ENCODE measurements at regions not wholly inside any gene's neighbourhood (a gene's known extent, or its start where the extent isn't known, plus 50 kb on each side); places are given as distances from the start of the nearest gene placed in this dataset.

- no peak for FAIRE-seq
These were observed 460.0 kb downstream of the PDCD6IP start for GRCh38 chr3:34258271-34258998.

DNA sequence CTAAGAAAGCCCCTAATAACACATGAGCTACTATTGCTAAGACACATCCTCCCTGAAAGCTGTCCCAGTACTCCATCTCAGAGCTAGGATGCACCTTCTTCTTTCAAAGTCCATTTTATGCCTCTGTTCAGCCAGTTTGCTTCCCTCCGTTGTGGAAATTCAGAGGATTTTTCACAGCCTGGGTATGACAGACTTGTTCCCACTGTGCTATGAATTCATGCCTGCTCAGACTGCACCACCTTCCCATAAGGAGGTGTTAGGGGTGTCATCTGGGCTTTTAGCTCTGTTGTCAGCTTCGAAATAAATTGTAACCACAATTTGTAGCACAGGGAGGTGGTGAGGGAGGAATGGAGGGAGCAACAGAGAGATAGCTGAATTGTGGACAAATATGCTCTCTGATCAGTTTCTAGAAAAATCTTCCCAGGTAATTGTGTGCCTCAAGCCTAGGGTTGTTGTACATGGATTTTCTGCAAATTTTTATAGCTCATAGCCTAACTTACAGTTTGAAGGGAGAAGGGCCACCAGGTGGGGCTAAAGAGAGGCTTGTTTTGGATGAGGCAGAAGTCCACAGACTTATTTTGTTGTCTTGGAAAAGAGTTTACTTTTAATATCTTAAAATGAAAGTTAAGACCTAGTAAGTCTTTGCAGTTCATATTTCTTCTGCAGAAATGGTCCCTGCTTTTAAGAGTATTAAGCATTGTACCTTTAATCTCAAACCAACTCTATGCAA lies 462.0 kb downstream of the PDCD6IP start:
- peak; percentile 59 for FAIRE-seq

GRCh38 chr3:34261001-34261385 lies 462.6 kb downstream of the PDCD6IP start:
- no peak for FAIRE-seq

- FAIRE-seq = no peak
These were observed 464.7 kb downstream of the PDCD6IP start for GRCh38 chr3:34263101-34263621.

DNA sequence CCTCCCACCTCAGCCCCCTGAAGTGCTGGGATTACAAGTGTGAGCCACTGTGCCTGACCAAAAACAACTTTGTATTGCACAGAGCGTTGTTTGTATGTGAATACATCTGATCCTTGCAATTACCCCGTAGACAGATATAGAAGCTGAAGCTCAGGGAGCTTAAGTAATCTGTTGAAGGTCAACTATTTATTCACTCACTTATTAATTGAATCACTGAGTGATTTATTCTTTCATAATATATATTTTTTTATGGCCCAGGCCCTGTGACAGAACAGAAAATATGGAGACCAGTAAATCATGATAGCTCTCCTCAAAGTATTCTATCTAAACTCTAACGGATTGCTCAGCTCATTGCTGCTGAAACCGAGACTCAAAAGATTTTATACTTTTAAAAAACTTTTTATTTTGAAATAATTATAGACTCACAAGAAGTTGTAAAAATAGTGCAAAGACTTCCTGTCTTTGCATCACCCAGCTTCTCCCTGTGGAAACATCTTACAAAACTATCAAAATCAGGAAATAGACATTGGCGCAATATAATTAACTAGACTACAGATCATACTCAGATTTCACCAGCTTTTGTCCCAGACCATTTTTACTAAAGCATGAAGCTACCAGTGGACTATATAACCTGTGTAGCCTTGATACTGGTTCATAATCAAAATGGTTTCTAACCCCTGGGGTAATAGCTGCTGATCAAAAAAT lies 466.1 kb downstream of the PDCD6IP start:
- no peak for FAIRE-seq

DNA sequence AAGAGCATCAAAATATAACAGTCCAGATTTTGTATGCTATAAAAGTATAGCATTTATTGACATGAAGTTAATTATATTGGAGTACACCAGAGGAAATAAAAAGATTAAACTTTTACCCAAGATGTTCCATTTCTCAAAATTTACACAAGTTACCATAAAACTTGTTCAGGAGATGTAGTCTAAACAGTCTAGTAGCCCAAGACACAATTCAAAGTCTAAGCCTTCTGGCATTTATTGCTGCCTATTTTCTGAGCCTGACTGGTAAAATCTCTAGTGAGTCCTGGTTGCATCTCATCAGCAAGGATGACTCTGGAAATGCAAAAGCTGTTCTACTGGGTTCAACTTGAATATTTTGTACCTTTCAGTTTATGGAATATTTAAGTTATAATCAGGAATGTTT lies 468.7 kb downstream of the PDCD6IP start:
- no peak for FAIRE-seq

- FAIRE-seq = no peak
These were observed 469.7 kb downstream of the PDCD6IP start for GRCh38 chr3:34268032-34268709.

- no peak for FAIRE-seq
These were observed 477.4 kb downstream of the PDCD6IP start for GRCh38 chr3:34275811-34276210.

DNA sequence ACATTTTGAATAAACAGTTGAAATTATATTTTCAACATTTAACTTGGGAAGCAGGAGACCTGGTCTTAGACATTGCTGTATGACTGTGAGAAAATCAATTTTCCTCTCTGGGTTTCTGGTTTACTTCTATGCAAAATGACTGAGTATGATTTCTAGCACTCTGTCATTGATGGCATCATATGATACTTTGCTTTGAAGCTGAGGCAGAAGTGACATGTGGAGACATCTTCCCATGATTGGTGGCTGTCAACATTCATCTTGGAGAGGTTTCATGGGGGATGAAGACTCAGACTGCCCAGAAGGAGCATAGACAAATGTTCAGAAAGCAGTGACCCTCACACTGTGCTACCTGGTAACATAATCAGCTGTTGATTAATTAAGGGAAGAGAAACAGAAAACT lies 477.9 kb downstream of the PDCD6IP start:
- FAIRE-seq = no peak

GRCh38 chr3:34277110-34277509 lies 478.7 kb downstream of the PDCD6IP start:
- FAIRE-seq = no peak

DNA sequence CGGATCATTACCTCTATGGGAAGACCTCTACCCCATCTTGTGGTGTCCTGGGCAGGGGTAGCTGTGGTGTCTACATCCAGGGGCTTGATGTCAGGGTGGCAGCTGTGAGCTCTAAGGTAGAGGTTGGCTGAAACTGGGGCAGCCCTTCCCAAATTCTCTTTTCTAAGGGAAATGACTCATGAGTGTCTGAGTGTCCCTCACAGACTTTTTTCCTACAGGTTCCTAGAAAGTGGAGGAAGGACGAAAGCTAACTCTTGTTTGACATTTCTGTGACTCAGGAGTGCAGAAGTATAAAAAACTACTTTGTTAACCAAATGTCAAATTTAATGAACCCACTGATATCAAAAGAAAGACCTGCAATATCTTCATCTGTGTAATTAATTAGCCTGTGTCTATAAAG lies 481.5 kb downstream of the PDCD6IP start:
- FAIRE-seq = no peak

DNA sequence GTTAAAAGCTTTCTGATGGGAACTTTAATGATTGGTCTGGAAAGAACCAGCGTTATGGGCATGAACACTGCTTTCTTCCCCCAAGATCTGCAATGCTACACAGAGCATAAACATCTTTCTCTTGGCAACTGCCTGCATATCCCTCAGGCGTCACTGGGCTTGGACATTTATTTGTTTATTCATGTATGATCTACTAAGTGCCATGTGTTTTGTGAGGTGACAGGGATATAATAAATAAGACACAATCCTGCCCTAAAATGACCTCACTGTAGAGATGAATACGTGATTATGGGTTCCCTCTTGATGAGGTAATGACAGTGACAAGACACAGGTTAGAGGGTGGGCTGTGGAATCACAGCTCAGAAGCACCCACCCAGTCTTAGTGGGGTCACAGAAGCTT lies 485.3 kb downstream of the PDCD6IP start:
- FAIRE-seq = no peak

- FAIRE-seq = no peak
These were observed 486.8 kb downstream of the PDCD6IP start for GRCh38 chr3:34284959-34285826.

GRCh38 chr3:34285827-34286188 lies 487.4 kb downstream of the PDCD6IP start:
- FAIRE-seq = no peak

DNA sequence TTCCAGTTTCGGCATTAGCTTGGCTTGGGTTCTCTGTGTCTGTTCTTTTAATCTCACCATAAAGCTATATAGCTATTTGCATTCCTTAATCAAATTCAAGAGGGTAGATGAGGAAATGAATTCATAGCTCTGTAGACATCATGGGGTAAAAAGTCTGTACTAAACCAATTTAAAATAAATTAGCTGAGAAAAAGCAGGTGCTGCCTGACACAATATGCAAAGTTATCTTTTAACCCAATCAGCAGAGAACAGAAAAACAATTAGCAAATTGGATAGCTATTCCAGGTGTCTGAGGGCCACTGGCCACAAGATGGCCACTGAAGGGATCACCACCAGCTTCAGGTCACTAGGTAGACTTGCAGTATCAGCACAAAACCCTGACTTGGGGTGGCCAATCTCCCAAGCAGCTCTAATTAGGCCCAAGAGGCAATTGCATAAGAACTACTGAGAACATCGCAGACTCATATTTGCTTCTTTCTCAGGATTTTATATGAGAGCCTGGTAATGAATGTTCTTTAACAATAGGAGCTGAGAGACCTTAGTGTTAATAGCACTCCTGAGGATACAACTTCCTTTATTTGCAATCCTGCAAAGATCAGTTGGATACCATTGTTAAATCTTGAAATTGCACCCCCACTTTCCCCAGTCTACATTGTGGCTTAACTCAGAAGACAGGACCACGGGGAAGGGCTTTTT lies 494.3 kb downstream of the PDCD6IP start:
- FAIRE-seq = no peak

DNA sequence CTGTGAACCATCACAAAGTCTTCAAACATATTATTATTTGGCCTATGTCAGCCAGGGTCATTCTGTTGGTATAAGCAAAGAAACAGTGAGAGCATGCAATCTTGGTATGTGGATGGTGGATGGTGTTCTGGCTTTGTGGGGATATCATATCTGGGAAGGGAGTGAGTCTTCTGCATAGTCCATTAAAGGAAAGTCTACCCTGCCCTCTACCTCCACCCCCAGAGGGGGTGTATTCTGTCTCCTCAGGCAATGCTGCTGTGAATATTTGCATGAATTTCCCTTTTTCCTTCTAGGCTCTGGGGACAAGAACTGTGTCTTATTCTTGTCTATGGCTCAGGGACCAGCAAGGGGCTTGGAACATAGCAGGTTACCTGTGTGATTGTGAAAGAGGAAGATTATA lies 495.8 kb downstream of the PDCD6IP start:
- no peak for FAIRE-seq

DNA sequence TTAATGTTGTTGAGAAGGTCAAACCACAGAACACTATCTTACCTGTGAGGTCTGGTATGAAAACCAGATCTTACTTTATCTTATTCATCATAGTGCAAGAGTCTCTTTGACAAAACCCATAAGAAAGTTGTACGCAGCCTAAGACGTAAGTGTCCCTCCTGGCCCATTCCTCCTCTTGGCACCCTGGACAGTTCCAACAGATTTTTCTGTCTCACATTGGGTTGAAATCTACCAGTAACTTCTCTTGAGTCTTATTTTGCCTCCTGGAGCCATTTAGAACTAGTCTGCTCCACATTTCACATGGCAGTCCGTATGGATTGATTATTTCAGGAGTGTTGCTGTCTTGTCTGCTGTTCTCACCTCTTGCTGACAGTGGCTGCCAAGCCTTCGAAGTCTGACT lies 498.4 kb downstream of the PDCD6IP start:
- FAIRE-seq = no peak

GRCh38 chr3:34298653-34299052 lies 500.2 kb downstream of the PDCD6IP start:
- FAIRE-seq = no peak

- FAIRE-seq = no peak
These were observed 502.2 kb downstream of the PDCD6IP start for GRCh38 chr3:34300621-34301020.

DNA sequence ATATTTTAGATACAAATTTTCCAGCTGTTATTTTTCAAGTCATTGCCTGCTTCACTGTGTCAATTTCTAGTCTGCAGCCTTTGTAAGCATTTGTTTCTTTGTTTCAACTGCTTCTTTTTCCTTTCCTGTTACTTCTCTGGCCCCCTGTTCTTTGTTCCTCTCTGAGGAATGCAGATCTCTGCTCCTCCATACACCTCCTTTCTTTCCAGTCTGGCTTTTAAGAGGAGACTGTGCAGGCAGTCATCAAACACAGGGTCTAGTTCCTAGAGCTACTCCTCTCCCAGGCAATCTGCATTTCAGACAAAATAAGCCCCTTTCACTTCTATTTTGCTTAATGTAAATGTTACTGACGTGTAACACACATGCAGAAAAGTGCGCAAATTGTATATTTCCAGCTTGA lies 502.9 kb downstream of the PDCD6IP start:
- FAIRE-seq = no peak

DNA sequence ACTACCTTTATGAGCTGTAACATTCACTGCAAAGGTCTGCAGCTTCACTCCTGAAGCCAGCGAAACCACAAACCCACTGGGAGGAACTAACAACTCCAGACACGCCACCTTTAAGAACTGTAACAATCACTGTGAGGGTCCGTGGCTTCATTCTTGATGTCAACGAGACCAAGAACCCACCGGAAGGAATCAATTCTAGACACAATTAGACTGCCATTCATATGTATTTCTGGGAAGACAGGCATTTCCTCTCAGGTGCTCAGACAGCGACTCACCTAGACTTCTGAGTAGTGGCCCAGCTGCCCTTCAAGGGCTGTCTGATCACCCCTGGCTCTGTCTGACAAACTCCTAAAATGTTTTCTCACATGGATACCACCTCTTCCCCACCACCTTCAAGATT lies 506.8 kb downstream of the PDCD6IP start:
- no peak for FAIRE-seq

DNA sequence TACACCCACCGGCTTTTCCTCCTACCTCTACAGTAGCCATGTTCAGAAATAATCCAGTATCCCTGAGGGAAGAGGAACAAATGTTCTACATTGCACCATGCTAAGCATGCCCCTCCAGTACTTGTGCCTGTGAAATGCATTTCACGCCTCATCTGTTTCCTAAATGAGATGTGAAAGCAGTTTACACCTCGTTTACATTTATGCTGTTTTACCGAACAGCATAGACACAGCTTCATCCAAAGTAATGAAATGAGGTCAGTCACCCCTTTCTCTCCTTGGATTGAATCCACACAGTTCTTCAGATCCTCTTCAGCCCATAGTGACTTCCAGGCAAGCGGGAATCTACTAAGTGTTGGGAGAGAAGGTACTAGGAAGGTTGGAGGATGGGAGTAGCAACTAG lies 514.3 kb downstream of the PDCD6IP start:
- FAIRE-seq = no peak

Data from G401.6 (cell line).